Effector memory CD4-positive, alpha-beta T cell (primary cell): ENCODE measurements at regions not wholly inside any gene's neighbourhood (a gene's known extent, or its start where the extent isn't known, plus 50 kb on each side); places are given as distances from the start of the nearest gene placed in this dataset.
A peak's percentile ranks its signal among the peaks of the same experiment; 100 is the strongest.

Experiments used
- DNase-seq, 3 donors: peaks; one replicate each; pipeline ENCODE4 v3.0.0-alpha.2; 2020
- H3K27ac ChIP-seq: 2 replicates; pipeline ENCODE4 v1.7.0; 2013; ENCODE audit warnings: mild to moderate bottlenecking, low read length, moderate library complexity; ENCODE audit not compliant: insufficient read depth, poor library complexity, severe bottlenecking
- H3K27me3 ChIP-seq: replicated peaks from 2 replicates; pipeline ENCODE4 v1.7.0; 2013; ENCODE audit warnings: mild to moderate bottlenecking, low read length; ENCODE audit not compliant: insufficient read depth, control insufficient read depth, poor library complexity, severe bottlenecking
- H3K36me3 ChIP-seq: 2 replicates; pipeline ENCODE4 v1.7.0; 2013; ENCODE audit warnings: mild to moderate bottlenecking, low read length, moderate library complexity; ENCODE audit not compliant: control insufficient read depth, insufficient read depth
- H3K4me1 ChIP-seq: 2 replicates; pipeline ENCODE4 v1.7.0; 2013; ENCODE audit warnings: low read length, mild to moderate bottlenecking; ENCODE audit not compliant: control insufficient read depth, insufficient read depth, poor library complexity, severe bottlenecking
- H3K4me3 ChIP-seq: 2 replicates; pipeline ENCODE4 v1.7.0; 2013; ENCODE audit warnings: low read length, low read depth, mild to moderate bottlenecking; ENCODE audit not compliant: insufficient read depth, poor library complexity, severe bottlenecking
- H3K9me3 ChIP-seq: 2 replicates; pipeline ENCODE4 v1.7.0; 2013; ENCODE audit warnings: mild to moderate bottlenecking, low read length, moderate library complexity; ENCODE audit not compliant: control insufficient read depth

GRCh38 chr2:220673151-220673874, 898.8 kb downstream of the EPHA4 start:
- H3K36me3 ChIP-seq = no peaks in the 10 kb centered on the region
- no peak overlapping the region for H3K4me3 ChIP-seq
- no peak for DNase-seq
- H3K27ac ChIP-seq = no peak overlapping the region
- H3K27me3 ChIP-seq = no peaks in the 10 kb centered on the region
- no peaks in the 10 kb centered on the region for H3K4me1 ChIP-seq
- H3K9me3 ChIP-seq = no peaks in the 10 kb centered on the region

- H3K9me3 ChIP-seq = no peaks in the 10 kb centered on the region
- DNase-seq = no peak
These were observed 898.1 kb downstream of the EPHA4 start for GRCh38 chr2:220674033-220674432.

GRCh38 chr2:220676695-220677094, 895.4 kb downstream of the EPHA4 start:
- Histone ChIP-seq H3K36me3 (no peaks in the 10 kb centered on the region), H3K4me3 (no peak overlapping the region), H3K27me3 (no peaks in the 10 kb centered on the region), H3K4me1 (no peaks in the 10 kb centered on the region), H3K27ac (no peak overlapping the region), H3K9me3 (no peaks in the 10 kb centered on the region)
- DNase-seq = no peak

More at GRCh38 chr2:220674033-220674432, 898.1 kb downstream of the EPHA4 start:
- Histone ChIP-seq H3K36me3 (no peaks in the 10 kb centered on the region), H3K4me1 (no peaks in the 10 kb centered on the region), H3K27ac (no peak overlapping the region), H3K27me3 (no peaks in the 10 kb centered on the region), H3K4me3 (no peak overlapping the region)

GRCh38 chr2:220678943-220679342, 893.2 kb downstream of the EPHA4 start:
- no peaks in the 10 kb centered on the region for H3K9me3 ChIP-seq
- no peak for DNase-seq
- H3K27ac ChIP-seq = no peak overlapping the region
- no peaks in the 10 kb centered on the region for H3K4me1 ChIP-seq
- H3K36me3 ChIP-seq = no peaks in the 10 kb centered on the region
- no peaks in the 10 kb centered on the region for H3K27me3 ChIP-seq
- no peak overlapping the region for H3K4me3 ChIP-seq

GRCh38 chr2:220682616-220683015, 889.5 kb downstream of the EPHA4 start:
- Histone ChIP-seq H3K27me3 (no peaks in the 10 kb centered on the region), H3K27ac (no peak overlapping the region), H3K4me3 (no peak overlapping the region), H3K36me3 (no peaks in the 10 kb centered on the region), H3K9me3 (no peaks in the 10 kb centered on the region), H3K4me1 (no peaks in the 10 kb centered on the region)
- DNase-seq = no peak

GRCh38 chr2:220684099-220684498, 888.0 kb downstream of the EPHA4 start:
- H3K4me1 ChIP-seq = no peaks in the 10 kb centered on the region
- H3K27ac ChIP-seq = no peak overlapping the region
- H3K9me3 ChIP-seq = no peaks in the 10 kb centered on the region
- no peaks in the 10 kb centered on the region for H3K27me3 ChIP-seq
- no peak for DNase-seq
- H3K4me3 ChIP-seq = no peak overlapping the region
- H3K36me3 ChIP-seq = no peaks in the 10 kb centered on the region

- Histone ChIP-seq H3K9me3 (no peaks in the 10 kb centered on the region), H3K27ac (no peak overlapping the region), H3K4me3 (no peak overlapping the region), H3K36me3 (no peaks in the 10 kb centered on the region), H3K27me3 (no peaks in the 10 kb centered on the region), H3K4me1 (no peaks in the 10 kb centered on the region)
- DNase-seq = peak; percentile 27 to 47 (median 29)
These were observed 884.8 kb downstream of the EPHA4 start for GRCh38 chr2:220687231-220687843.

- Histone ChIP-seq H3K4me1 (no peaks in the 10 kb centered on the region), H3K27ac (no peak overlapping the region), H3K27me3 (no peaks in the 10 kb centered on the region), H3K9me3 (no peaks in the 10 kb centered on the region), H3K36me3 (no peaks in the 10 kb centered on the region), H3K4me3 (no peak overlapping the region)
- no peak for DNase-seq
These were observed 876.5 kb downstream of the EPHA4 start for GRCh38 chr2:220695397-220696279.

- H3K4me1 ChIP-seq = no peaks in the 10 kb centered on the region
- H3K36me3 ChIP-seq = no peaks in the 10 kb centered on the region
- no peak overlapping the region for H3K4me3 ChIP-seq
- no peaks in the 10 kb centered on the region for H3K27me3 ChIP-seq
- DNase-seq = no peak
- H3K9me3 ChIP-seq = no peaks in the 10 kb centered on the region
- no peak overlapping the region for H3K27ac ChIP-seq
These were observed 875.8 kb downstream of the EPHA4 start for GRCh38 chr2:220696280-220696669.

GRCh38 chr2:220697011-220697410, 875.1 kb downstream of the EPHA4 start:
- no peaks in the 10 kb centered on the region for H3K36me3 ChIP-seq
- no peak overlapping the region for H3K4me3 ChIP-seq
- no peak overlapping the region for H3K27ac ChIP-seq
- H3K27me3 ChIP-seq = no peaks in the 10 kb centered on the region
- no peaks in the 10 kb centered on the region for H3K4me1 ChIP-seq
- no peak for DNase-seq
- no peaks in the 10 kb centered on the region for H3K9me3 ChIP-seq
